ENCODE measurements at regions not wholly inside any gene's neighbourhood (a gene's known extent, or its start where the extent isn't known, plus 50 kb on each side); places are given as distances from the start of the nearest gene placed in this dataset.
"Not testable (repeated sequence)": the region's sequence is repeated elsewhere in the genome, so short reads cannot be mapped to it uniquely, and the experiment has no call there.

DNA sequence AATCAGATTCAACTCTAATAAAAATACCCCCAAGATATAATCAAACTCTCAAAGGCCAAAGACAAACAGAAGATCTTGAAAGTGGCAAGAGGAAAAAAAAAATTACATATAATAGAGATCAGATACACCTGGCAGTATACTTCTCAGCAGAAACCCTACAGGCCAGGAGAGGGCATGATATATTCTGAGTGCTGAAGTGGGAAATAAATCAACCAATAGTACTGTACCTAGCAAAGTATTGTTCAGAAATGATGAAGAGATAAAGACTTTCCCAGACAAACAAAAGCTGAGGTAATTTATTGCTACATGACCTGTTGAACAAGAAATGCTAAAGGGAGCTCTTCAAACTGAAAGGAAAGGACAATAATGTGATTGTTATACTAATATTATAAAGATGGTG is 291.9 kb downstream of the SH2D4B start:
- Histone ChIP-seq H4K20me1 (ENCODE audit: control insufficient read depth, insufficient read depth, low read depth, low read length) (no peaks in the 10 kb centered on the region), H3K27ac (ENCODE audit: low read depth, low read length) (no peak overlapping the region), H3K36me3 (ENCODE audit: control insufficient read depth, low read length) (no peaks in the 10 kb centered on the region), H3K27me3 (ENCODE audit: control insufficient read depth, low read length) (no peaks in the 10 kb centered on the region), H3K4me3 (ENCODE audit: low read length) (no peak overlapping the region), H3K9me2 (replicated peaks; ENCODE audit: control insufficient read depth, low read length) (no peaks in the 10 kb centered on the region), H3K4me1 (ENCODE audit: control insufficient read depth, low read length) (no peaks in the 10 kb centered on the region), H3F3A (ENCODE audit: control insufficient read depth, insufficient read depth) (no peaks in the 10 kb centered on the region), H3K4me2 (ENCODE audit: low read length) (no peak overlapping the region), H3K9me3 (ENCODE audit: control insufficient read depth, insufficient read depth, low read length) (peaks cover 4% of the 10 kb centered on the region; the same call in 1 of the 2 replicates), H3K79me2 (ENCODE audit: control insufficient read depth, low read length) (no peaks in the 10 kb centered on the region)
- TF ChIP-seq, protein P1, sequence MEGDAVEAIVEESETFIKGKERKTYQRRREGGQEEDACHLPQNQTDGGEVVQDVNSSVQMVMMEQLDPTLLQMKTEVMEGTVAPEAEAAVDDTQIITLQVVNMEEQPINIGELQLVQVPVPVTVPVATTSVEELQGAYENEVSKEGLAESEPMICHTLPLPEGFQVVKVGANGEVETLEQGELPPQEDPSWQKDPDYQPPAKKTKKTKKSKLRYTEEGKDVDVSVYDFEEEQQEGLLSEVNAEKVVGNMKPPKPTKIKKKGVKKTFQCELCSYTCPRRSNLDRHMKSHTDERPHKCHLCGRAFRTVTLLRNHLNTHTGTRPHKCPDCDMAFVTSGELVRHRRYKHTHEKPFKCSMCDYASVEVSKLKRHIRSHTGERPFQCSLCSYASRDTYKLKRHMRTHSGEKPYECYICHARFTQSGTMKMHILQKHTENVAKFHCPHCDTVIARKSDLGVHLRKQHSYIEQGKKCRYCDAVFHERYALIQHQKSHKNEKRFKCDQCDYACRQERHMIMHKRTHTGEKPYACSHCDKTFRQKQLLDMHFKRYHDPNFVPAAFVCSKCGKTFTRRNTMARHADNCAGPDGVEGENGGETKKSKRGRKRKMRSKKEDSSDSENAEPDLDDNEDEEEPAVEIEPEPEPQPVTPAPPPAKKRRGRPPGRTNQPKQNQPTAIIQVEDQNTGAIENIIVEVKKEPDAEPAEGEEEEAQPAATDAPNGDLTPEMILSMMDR (IDR thresholded peaks at IDR 0.05; ENCODE audit: low read depth, low read length, poor library complexity, severe bottlenecking) = no peak
- no peak for TF ChIP-seq EZH2phosphoT487 (IDR thresholded peaks at IDR 0.05; ENCODE audit: borderline replicate concordance, low read length)

DNA sequence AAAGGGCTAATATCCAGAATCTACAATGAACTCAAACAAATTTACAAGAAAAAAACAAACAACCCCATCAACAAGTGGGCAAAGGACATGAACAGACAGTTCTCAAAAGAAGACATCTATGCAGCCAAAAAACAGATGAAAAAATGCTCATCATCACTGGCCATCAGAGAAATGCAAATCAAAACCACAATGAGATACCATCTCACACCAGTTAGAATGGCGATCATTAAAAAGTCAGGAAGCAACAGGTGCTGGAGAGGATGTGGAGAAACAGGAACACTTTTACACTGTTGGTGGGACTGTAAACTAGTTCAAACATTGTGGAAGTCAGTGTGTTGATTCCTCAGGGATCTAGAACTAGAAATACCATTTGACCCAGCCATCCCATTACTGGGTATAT is 295.0 kb downstream of the SH2D4B start:
- H3K4me2 ChIP-seq (ENCODE audit: low read length); H3K27me3 ChIP-seq (ENCODE audit: control insufficient read depth, low read length); H3F3A ChIP-seq (ENCODE audit: control insufficient read depth, insufficient read depth); H3K36me3 ChIP-seq (ENCODE audit: control insufficient read depth, low read length); H3K4me1 ChIP-seq (ENCODE audit: control insufficient read depth, low read length); H3K9me3 ChIP-seq (ENCODE audit: control insufficient read depth, insufficient read depth, low read length); H3K27ac ChIP-seq (ENCODE audit: low read depth, low read length); H3K9me2 ChIP-seq (replicated peaks; ENCODE audit: control insufficient read depth, low read length); H4K20me1 ChIP-seq (ENCODE audit: control insufficient read depth, insufficient read depth, low read depth, low read length); H3K79me2 ChIP-seq (ENCODE audit: control insufficient read depth, low read length); H3K4me3 ChIP-seq (ENCODE audit: low read length): not testable (repeated sequence)

GRCh38 chr10:80855348-80855971 is 317.8 kb downstream of the SH2D4B start:
- H3K9me3 ChIP-seq (ENCODE audit: control insufficient read depth, insufficient read depth, low read length) = no peaks in the 10 kb centered on the region
- no peaks in the 10 kb centered on the region for H4K20me1 ChIP-seq (ENCODE audit: control insufficient read depth, insufficient read depth, low read depth, low read length)
- no peaks in the 10 kb centered on the region for H3F3A ChIP-seq (ENCODE audit: control insufficient read depth, insufficient read depth)
- H3K4me1 ChIP-seq (ENCODE audit: control insufficient read depth, low read length) = no peaks in the 10 kb centered on the region
- no peak overlapping the region for H3K4me3 ChIP-seq (ENCODE audit: low read length)
- no peaks in the 10 kb centered on the region for H3K79me2 ChIP-seq (ENCODE audit: control insufficient read depth, low read length)
- no peak overlapping the region for H3K4me2 ChIP-seq (ENCODE audit: low read length)
- no peaks in the 10 kb centered on the region for H3K9me2 ChIP-seq (replicated peaks; ENCODE audit: control insufficient read depth, low read length)
- no peak for TF ChIP-seq EZH2phosphoT487 (IDR thresholded peaks at IDR 0.05; ENCODE audit: borderline replicate concordance, low read length)
- TF ChIP-seq, protein P1 (IDR thresholded peaks at IDR 0.05; ENCODE audit: low read depth, low read length, poor library complexity, severe bottlenecking) = peak; percentile 34
- H3K27ac ChIP-seq (ENCODE audit: low read depth, low read length) = no peak overlapping the region
- no peaks in the 10 kb centered on the region for H3K36me3 ChIP-seq (ENCODE audit: control insufficient read depth, low read length)
- H3K27me3 ChIP-seq (ENCODE audit: control insufficient read depth, low read length) = no peaks in the 10 kb centered on the region

DNA sequence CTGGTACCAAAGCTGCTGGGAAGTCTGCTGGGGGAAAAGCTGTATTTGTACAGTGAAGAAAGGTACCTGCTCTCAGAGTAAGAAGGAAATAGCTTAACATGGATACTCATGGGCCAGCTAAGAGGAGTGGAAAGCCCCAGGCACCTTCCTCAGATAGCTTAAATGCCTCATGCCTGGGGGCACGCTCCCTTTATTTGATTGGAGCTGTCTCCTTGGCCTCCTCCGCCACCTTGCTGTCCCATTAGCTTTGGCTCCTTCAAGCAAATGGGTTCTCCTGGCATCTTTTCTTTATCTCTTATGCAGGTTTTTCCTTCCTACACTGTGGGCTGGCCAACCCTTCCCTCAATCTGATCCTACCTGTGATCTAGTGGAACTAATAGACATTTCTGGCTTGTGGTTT is 318.5 kb downstream of the SH2D4B start:
- H3K27me3 ChIP-seq (ENCODE audit: control insufficient read depth, low read length) = no peaks in the 10 kb centered on the region
- no peaks in the 10 kb centered on the region for H3K4me1 ChIP-seq (ENCODE audit: control insufficient read depth, low read length)
- no peaks in the 10 kb centered on the region for H3K36me3 ChIP-seq (ENCODE audit: control insufficient read depth, low read length)
- H3K27ac ChIP-seq (ENCODE audit: low read depth, low read length) = no peak overlapping the region
- no peaks in the 10 kb centered on the region for H3K9me3 ChIP-seq (ENCODE audit: control insufficient read depth, insufficient read depth, low read length)
- H3K4me3 ChIP-seq (ENCODE audit: low read length) = no peak overlapping the region
- H3F3A ChIP-seq (ENCODE audit: control insufficient read depth, insufficient read depth) = no peaks in the 10 kb centered on the region
- no peak for TF ChIP-seq EZH2phosphoT487 (IDR thresholded peaks at IDR 0.05; ENCODE audit: borderline replicate concordance, low read length)
- TF ChIP-seq, protein P1 (IDR thresholded peaks at IDR 0.05; ENCODE audit: low read depth, low read length, poor library complexity, severe bottlenecking) = no peak
- H4K20me1 ChIP-seq (ENCODE audit: control insufficient read depth, insufficient read depth, low read depth, low read length) = no peaks in the 10 kb centered on the region
- H3K4me2 ChIP-seq (ENCODE audit: low read length) = no peak overlapping the region
- H3K9me2 ChIP-seq (replicated peaks; ENCODE audit: control insufficient read depth, low read length) = no peaks in the 10 kb centered on the region
- no peaks in the 10 kb centered on the region for H3K79me2 ChIP-seq (ENCODE audit: control insufficient read depth, low read length)

DNA sequence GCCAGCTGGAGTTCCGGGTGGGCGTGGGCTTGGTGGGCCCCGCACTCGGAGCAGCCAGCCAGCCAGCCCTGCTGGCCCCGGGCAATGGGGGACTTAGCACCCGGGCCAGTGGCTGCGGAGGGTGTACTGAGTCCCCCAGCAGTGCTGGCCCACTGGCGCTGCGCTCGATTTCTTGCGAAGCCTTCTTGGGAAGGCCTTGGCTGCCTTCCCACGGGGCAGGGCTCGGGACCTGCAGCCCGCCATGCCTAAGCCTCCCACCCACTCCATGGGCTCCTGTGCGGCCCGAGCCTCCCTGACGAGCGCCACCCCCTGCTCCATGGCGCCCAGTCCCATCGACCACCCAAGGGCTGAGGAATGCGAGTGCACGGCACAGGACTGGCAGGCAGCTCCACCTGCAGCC is 321.6 kb downstream of the SH2D4B start:
- not testable (repeated sequence) for H3K36me3 ChIP-seq (ENCODE audit: control insufficient read depth, low read length); H3K9me3 ChIP-seq (ENCODE audit: control insufficient read depth, insufficient read depth, low read length); H4K20me1 ChIP-seq (ENCODE audit: control insufficient read depth, insufficient read depth, low read depth, low read length); H3K4me1 ChIP-seq (ENCODE audit: control insufficient read depth, low read length); H3K9me2 ChIP-seq (replicated peaks; ENCODE audit: control insufficient read depth, low read length); H3F3A ChIP-seq (ENCODE audit: control insufficient read depth, insufficient read depth); H3K79me2 ChIP-seq (ENCODE audit: control insufficient read depth, low read length); H3K4me2 ChIP-seq (ENCODE audit: low read length); H3K4me3 ChIP-seq (ENCODE audit: low read length); H3K27me3 ChIP-seq (ENCODE audit: control insufficient read depth, low read length); H3K27ac ChIP-seq (ENCODE audit: low read depth, low read length)

Data from DOHH2 (cell line).